ENCODE measurements at regions not wholly inside any gene's neighbourhood (a gene's known extent, or its start where the extent isn't known, plus 50 kb on each side); places are given as distances from the start of the nearest gene placed in this dataset.

- FAIRE-seq (no peak), DNase-seq (ENCODE audit: low read depth in 1 of 2, low spot score in 1 of 2) (no peak), ATAC-seq (no peak)
- no peaks in the 10 kb centered on the region for H3K9me3 ChIP-seq
- ChIA-PET CTCF (no interaction called here), POLR2A (no interaction called here)
- no peak overlapping the region for H3K27ac ChIP-seq
- WGBS (ENCODE audit: missing lambda C conversion rate) = 68% methylated on average over 5 of the region's 5 CpGs
- TF ChIP-seq FOXS1 (CRISPR knock-in tag; IDR thresholded peaks at IDR 0.05) = no peak
- TF ChIP-seq RCOR1 (IDR thresholded peaks at IDR 0.05; ENCODE audit: low read depth, low read length) = no peak
- TF ChIP-seq, protein P1, sequence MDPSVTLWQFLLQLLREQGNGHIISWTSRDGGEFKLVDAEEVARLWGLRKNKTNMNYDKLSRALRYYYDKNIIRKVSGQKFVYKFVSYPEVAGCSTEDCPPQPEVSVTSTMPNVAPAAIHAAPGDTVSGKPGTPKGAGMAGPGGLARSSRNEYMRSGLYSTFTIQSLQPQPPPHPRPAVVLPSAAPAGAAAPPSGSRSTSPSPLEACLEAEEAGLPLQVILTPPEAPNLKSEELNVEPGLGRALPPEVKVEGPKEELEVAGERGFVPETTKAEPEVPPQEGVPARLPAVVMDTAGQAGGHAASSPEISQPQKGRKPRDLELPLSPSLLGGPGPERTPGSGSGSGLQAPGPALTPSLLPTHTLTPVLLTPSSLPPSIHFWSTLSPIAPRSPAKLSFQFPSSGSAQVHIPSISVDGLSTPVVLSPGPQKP (IDR thresholded peaks at IDR 0.05; ENCODE audit: low read depth, low read length) = no peak
- no peak for TF ChIP-seq CEBPB (IDR thresholded peaks at IDR 0.05)
- TF ChIP-seq NR3C1 (IDR thresholded peaks at IDR 0.05) = no peak
- TF ChIP-seq CBX2 (IDR thresholded peaks at IDR 0.05; ENCODE audit: borderline replicate concordance, low read depth) = no peak
- TF ChIP-seq, protein P2, sequence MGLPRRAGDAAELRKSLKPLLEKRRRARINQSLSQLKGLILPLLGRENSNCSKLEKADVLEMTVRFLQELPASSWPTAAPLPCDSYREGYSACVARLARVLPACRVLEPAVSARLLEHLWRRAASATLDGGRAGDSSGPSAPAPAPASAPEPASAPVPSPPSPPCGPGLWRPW (IDR thresholded peaks at IDR 0.05) = no peak
- no peak for TF ChIP-seq JUN (IDR thresholded peaks at IDR 0.05)
- TF ChIP-seq RFX5 (IDR thresholded peaks at IDR 0.05) = no peak
- no peak for TF ChIP-seq POLR2AphosphoS2 (conservative IDR thresholded peaks at IDR 0.05; ENCODE audit: low read length)
- TF ChIP-seq E2F6 (IDR thresholded peaks at IDR 0.05; ENCODE audit: borderline replicate concordance, low read depth) = no peak
- no peak for TF ChIP-seq FOSB (CRISPR knock-in tag; IDR thresholded peaks at IDR 0.05)
- TF ChIP-seq FOSL2 (IDR thresholded peaks at IDR 0.05) = no peak
- no peak for TF ChIP-seq FOSL2 (CRISPR knock-in tag; IDR thresholded peaks at IDR 0.05)
- no peak for TF ChIP-seq GATA3 (IDR thresholded peaks at IDR 0.05; ENCODE audit: borderline replicate concordance)
- TF ChIP-seq, protein P3, sequence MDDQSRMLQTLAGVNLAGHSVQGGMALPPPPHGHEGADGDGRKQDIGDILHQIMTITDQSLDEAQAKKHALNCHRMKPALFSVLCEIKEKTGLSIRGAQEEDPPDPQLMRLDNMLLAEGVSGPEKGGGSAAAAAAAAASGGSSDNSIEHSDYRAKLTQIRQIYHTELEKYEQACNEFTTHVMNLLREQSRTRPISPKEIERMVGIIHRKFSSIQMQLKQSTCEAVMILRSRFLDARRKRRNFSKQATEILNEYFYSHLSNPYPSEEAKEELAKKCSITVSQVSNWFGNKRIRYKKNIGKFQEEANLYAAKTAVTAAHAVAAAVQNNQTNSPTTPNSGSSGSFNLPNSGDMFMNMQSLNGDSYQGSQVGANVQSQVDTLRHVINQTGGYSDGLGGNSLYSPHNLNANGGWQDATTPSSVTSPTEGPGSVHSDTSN (IDR thresholded peaks at IDR 0.05) = no peak
- TF ChIP-seq HDAC2 (IDR thresholded peaks at IDR 0.05) = no peak
- no peak for TF ChIP-seq CTCF (IDR thresholded peaks at IDR 0.05)
- TF ChIP-seq JUNB (IDR thresholded peaks at IDR 0.05) = no peak
- TF ChIP-seq MAZ (IDR thresholded peaks at IDR 0.05; ENCODE audit: borderline replicate concordance, low read depth, low read length) = no peak
- no peak for TF ChIP-seq MYC (IDR thresholded peaks at IDR 0.05; ENCODE audit: borderline replicate concordance, low read length)
- no peak overlapping the region for H3K4me2 ChIP-seq
- no peaks in the 10 kb centered on the region for H3K4me1 ChIP-seq
- H3K4me3 ChIP-seq = no peak overlapping the region
Measured at GRCh38 chr13:89279374-89279773, 1608.2 kb downstream of the SLITRK5 start.

GRCh38 chr13:89281331-89281730 is 1610.2 kb downstream of the SLITRK5 start:
- Histone ChIP-seq H3K9me3 (no peaks in the 10 kb centered on the region), H3K4me2 (no peak overlapping the region), H3K4me1 (no peaks in the 10 kb centered on the region), H3K4me3 (no peak overlapping the region), H3K27ac (no peak overlapping the region)
- WGBS (ENCODE audit: missing lambda C conversion rate) = 75% methylated on average over 3 of the region's 3 CpGs
- FAIRE-seq (no peak), DNase-seq (ENCODE audit: low read depth in 1 of 2, low spot score in 1 of 2) (no peak), ATAC-seq (no peak)
- CTCF ChIA-PET = no interaction called here
- POLR2A ChIA-PET = no interaction called here
- TF ChIP-seq RAD21 (conservative IDR thresholded peaks at IDR 0.05 in 1 of 2, IDR thresholded peaks at IDR 0.05 in 1 of 2) (no peak), ZFP36 (IDR thresholded peaks at IDR 0.05; ENCODE audit: borderline replicate concordance, partially characterized antibody) (no peak), GATA3 (IDR thresholded peaks at IDR 0.05; ENCODE audit: borderline replicate concordance) (no peak), JUN (IDR thresholded peaks at IDR 0.05) (no peak), POLR2A (IDR thresholded peaks at IDR 0.05; ENCODE audit: low read length) (no peak), MAFK (IDR thresholded peaks at IDR 0.05; ENCODE audit: partially characterized antibody) (no peak), POLR2AphosphoS2 (conservative IDR thresholded peaks at IDR 0.05; ENCODE audit: low read length) (no peak), CHD4 (IDR thresholded peaks at IDR 0.05; ENCODE audit: borderline replicate concordance) (no peak), CHD2 (IDR thresholded peaks at IDR 0.05; ENCODE audit: low read length, partially characterized antibody) (no peak), MAX (IDR thresholded peaks at IDR 0.05) (no peak), CTCF (IDR thresholded peaks at IDR 0.05) (no peak), CBX8 (IDR thresholded peaks at IDR 0.05) (no peak), CBX2 (IDR thresholded peaks at IDR 0.05; ENCODE audit: borderline replicate concordance, low read depth) (no peak), FOSL2 (IDR thresholded peaks at IDR 0.05) (no peak), FOSL2 (CRISPR knock-in tag; IDR thresholded peaks at IDR 0.05) (no peak), ESRRA (IDR thresholded peaks at IDR 0.05; ENCODE audit: borderline replicate concordance, low read length) (no peak), MAZ (IDR thresholded peaks at IDR 0.05; ENCODE audit: borderline replicate concordance, low read depth, low read length) (no peak), BHLHE40 (IDR thresholded peaks at IDR 0.05; ENCODE audit: low read depth, low read length) (no peak), SMC3 (IDR thresholded peaks at IDR 0.05) (no peak)
